ENCODE measurements at regions not wholly inside any gene's neighbourhood (a gene's known extent, or its start where the extent isn't known, plus 50 kb on each side); places are given as distances from the start of the nearest gene placed in this dataset.

DNA sequence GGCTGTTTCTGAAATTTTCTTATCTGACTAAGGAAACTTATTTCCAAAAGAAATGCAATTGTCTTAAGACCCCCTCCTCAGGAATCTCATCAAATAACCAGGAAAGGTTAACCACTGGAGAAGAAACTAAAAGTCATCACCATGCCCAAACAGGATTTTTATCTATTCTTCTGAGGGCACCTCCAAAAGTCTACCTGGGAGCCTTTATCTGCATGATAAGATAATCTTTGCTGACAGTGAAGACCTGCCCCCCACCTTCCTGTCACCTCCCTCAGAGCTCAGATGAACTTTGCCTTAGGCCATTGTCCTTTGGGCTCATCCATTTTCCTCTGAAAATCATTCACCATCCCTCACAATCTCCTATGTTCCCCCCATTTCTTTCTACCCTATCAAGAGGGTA, 137.3 kb upstream of the SMAD3 start:
- H4K20me1 ChIP-seq (ENCODE audit: insufficient read depth), result no peaks in the 10 kb centered on the region
- no peaks in the 10 kb centered on the region for H3K79me2 ChIP-seq (ENCODE audit: insufficient read depth, low read length)
- peaks cover 30 to 39% of the 10 kb centered on the region in 2 experiments for H3K4me1 ChIP-seq (ENCODE audit: control insufficient read depth in 1 of 2, insufficient read depth in 2 of 2, low read length in 2 of 2)
- no peak overlapping the region for H2AFZ ChIP-seq (ENCODE audit: low read depth, low read length, poor library complexity, severe bottlenecking)
- intact Hi-C loops (cut with micrococcal nuclease), result no loop called here
- no peak overlapping the region for H3K9ac ChIP-seq (ENCODE audit: low read length)
- no peaks in the 10 kb centered on the region for H3K27me3 ChIP-seq (ENCODE audit: insufficient read depth, low read length)
- no peak overlapping the region for H3K27ac ChIP-seq (ENCODE audit: low read depth, low read length)
- no peak overlapping the region for H3K4me2 ChIP-seq (ENCODE audit: low read length)
- ChIA-PET CTCF (no interaction called here), POLR2A (no interaction called here), RAD21 (ENCODE audit: low non-redundant PET in 1 of 2, low total read pairs in 2 of 2, uncharacterized antibody in 2 of 2, unreplicated experiment in 2 of 2) (no interaction called here)
- no peaks in the 10 kb centered on the region for H3K9me2 ChIP-seq (ENCODE audit: insufficient read depth)
- 0 out of 4 replicates have a peak, but pooled peaks cover 0 to 2% of the 10 kb centered on the region in 2 experiments for H3K9me3 ChIP-seq (ENCODE audit: control insufficient read depth in 1 of 2, insufficient read depth in 1 of 2, low read depth in 1 of 2, low read length in 2 of 2)
- DNase-seq (ENCODE audit: low read depth, low spot score), result no peak
- BruUV-seq (replicated peaks), result no TSS peak
- no peaks in the 10 kb centered on the region for H3K36me3 ChIP-seq (ENCODE audit: control insufficient read depth in 1 of 2, insufficient read depth in 2 of 2, low read length in 2 of 2)
- H3K4me3 ChIP-seq (replicated peaks in 1 of 2; ENCODE audit: low read depth in 1 of 2, low read length in 2 of 2), result no peak overlapping the region
- TF ChIP-seq POLR2A (IDR thresholded peaks at IDR 0.05; ENCODE audit: borderline replicate concordance, extremely low read depth, insufficient read depth, insufficient read length), result no peak
- no peak for TF ChIP-seq FOSL1 (IDR thresholded peaks at IDR 0.05; ENCODE audit: low read depth)
- no peak for TF ChIP-seq EGR1 (IDR thresholded peaks at IDR 0.05; ENCODE audit: low read depth)
- TF ChIP-seq ZFX (IDR thresholded peaks at IDR 0.05), result no peak
- no peak for TF ChIP-seq SRF (IDR thresholded peaks at IDR 0.05; ENCODE audit: low read depth)
- ATAC-seq, result no peak

DNA sequence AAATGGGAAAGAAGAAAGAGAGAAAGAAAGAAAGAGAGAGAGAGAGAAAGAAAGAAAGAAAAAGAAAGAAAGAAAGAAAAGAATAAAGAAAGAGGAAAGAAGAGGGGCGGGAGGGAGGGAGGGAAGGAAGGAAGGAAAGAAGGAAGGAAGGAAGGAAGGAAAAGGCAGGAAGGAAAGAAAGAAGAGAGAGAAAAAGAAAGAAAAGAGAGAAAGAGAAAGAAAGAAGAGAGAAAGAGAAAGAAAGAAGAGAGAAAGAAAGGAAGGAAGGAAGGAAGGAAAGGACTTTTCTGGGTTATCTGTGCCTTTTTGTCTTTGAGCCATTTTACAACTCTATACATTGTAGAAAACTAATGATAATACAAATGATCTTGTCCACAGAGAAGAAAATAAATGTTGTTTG, 136.6 kb upstream of the SMAD3 start:
- Histone ChIP-seq H3K4me1 (ENCODE audit: control insufficient read depth in 1 of 2, insufficient read depth in 2 of 2, low read length in 2 of 2) (peaks cover 32% of the 10 kb centered on the region in 2 experiments), H3K36me3 (ENCODE audit: control insufficient read depth in 1 of 2, insufficient read depth in 2 of 2, low read length in 2 of 2) (no peaks in the 10 kb centered on the region), H2AFZ (ENCODE audit: low read depth, low read length, poor library complexity, severe bottlenecking) (no peak overlapping the region), H3K4me2 (ENCODE audit: low read length) (no peak overlapping the region), H3K27ac (ENCODE audit: low read depth, low read length) (no peak overlapping the region), H4K20me1 (ENCODE audit: insufficient read depth) (no peaks in the 10 kb centered on the region), H3K9ac (ENCODE audit: low read length) (no peak overlapping the region), H3K4me3 (replicated peaks in 1 of 2; ENCODE audit: low read depth in 1 of 2, low read length in 2 of 2) (no peak overlapping the region), H3K79me2 (ENCODE audit: insufficient read depth, low read length) (no peaks in the 10 kb centered on the region), H3K27me3 (ENCODE audit: insufficient read depth, low read length) (no peaks in the 10 kb centered on the region), H3K9me3 (ENCODE audit: control insufficient read depth in 1 of 2, insufficient read depth in 1 of 2, low read depth in 1 of 2, low read length in 2 of 2) (peaks cover 0 to 9% of the 10 kb centered on the region in 2 experiments; a peak in 1 of 4 replicates), H3K9me2 (ENCODE audit: insufficient read depth) (no peaks in the 10 kb centered on the region)
- no TSS peak for BruUV-seq (replicated peaks)
- CTCF ChIA-PET, result no interaction called here
- DNase-seq (ENCODE audit: low read depth, low spot score) (no peak), ATAC-seq (no peak)
- intact Hi-C loops (cut with micrococcal nuclease), result no loop called here
- RAD21 ChIA-PET (ENCODE audit: low non-redundant PET in 1 of 2, low total read pairs in 2 of 2, uncharacterized antibody in 2 of 2, unreplicated experiment in 2 of 2), result no interaction called here
- POLR2A ChIA-PET, result no interaction called here
- TF ChIP-seq POLR2AphosphoS5 (IDR thresholded peaks at IDR 0.05; ENCODE audit: low read depth, low read length) (no peak), SIN3A (IDR thresholded peaks at IDR 0.05; ENCODE audit: low read depth) (no peak), SRF (IDR thresholded peaks at IDR 0.05; ENCODE audit: low read depth) (no peak), SP1 (IDR thresholded peaks at IDR 0.05; ENCODE audit: low read depth) (no peak), ZFX (IDR thresholded peaks at IDR 0.05) (no peak), YY1 (IDR thresholded peaks at IDR 0.05; ENCODE audit: extremely low read depth, insufficient replicate concordance, low read depth, low read length) (no peak), CBX3 (IDR thresholded peaks at IDR 0.05; ENCODE audit: low read depth) (no peak)
- TF ChIP-seq, protein P1, sequence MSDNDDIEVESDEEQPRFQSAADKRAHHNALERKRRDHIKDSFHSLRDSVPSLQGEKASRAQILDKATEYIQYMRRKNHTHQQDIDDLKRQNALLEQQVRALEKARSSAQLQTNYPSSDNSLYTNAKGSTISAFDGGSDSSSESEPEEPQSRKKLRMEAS (IDR thresholded peaks at IDR 0.05), result no peak
